ENCODE measurements at regions not wholly inside any gene's neighbourhood (a gene's known extent, or its start where the extent isn't known, plus 50 kb on each side); places are given as distances from the start of the nearest gene placed in this dataset.
A peak's percentile ranks its signal among the peaks of the same experiment; 100 is the strongest.

GRCh38 chr2:126766969-126767296, 111.0 kb downstream of the GYPC start:
- 13% methylated on average over 6 of the region's 7 CpGs for WGBS (ENCODE audit: missing lambda C conversion rate)
- ATAC-seq (no peak), DNase-seq (ENCODE audit: low read depth in 1 of 2, low spot score in 1 of 2) (no peak), FAIRE-seq (no peak)
- POLR2A ChIA-PET, result no interaction called here
- no peaks in the 10 kb centered on the region for H3K9me3 ChIP-seq
- TF ChIP-seq BHLHE40 (IDR thresholded peaks at IDR 0.05; ENCODE audit: low read depth, low read length) (no peak), HDAC2 (IDR thresholded peaks at IDR 0.05) (no peak), CEBPB (IDR thresholded peaks at IDR 0.05) (no peak), MAZ (IDR thresholded peaks at IDR 0.05; ENCODE audit: borderline replicate concordance, low read depth, low read length) (no peak), JUN (IDR thresholded peaks at IDR 0.05) (no peak)
- no peak overlapping the region for H3K4me2 ChIP-seq
- CTCF ChIA-PET, result no interaction called here
- no peak overlapping the region for H3K27ac ChIP-seq
- H3K4me1 ChIP-seq, result no peaks in the 10 kb centered on the region
- no peak overlapping the region for H3K4me3 ChIP-seq

GRCh38 chr2:126769118-126769517, 113.2 kb downstream of the GYPC start:
- no peak overlapping the region for H3K4me2 ChIP-seq
- 0% methylated on average over 3 of the region's 3 CpGs for WGBS (ENCODE audit: missing lambda C conversion rate)
- peak in 1 of 2 experiments; percentile 37; a peak in 1 of 6 replicates for ATAC-seq

GRCh38 chr2:126770466-126770865, 114.5 kb downstream of the GYPC start:
- ChIA-PET POLR2A (no interaction called here), CTCF (no interaction called here)
- 0% methylated on average over 1 of the region's 2 CpGs for WGBS (ENCODE audit: missing lambda C conversion rate)
- Histone ChIP-seq H3K4me2 (no peak overlapping the region), H3K4me1 (no peaks in the 10 kb centered on the region), H3K27ac (no peak overlapping the region), H3K4me3 (no peak overlapping the region), H3K9me3 (no peaks in the 10 kb centered on the region)
- DNase-seq (ENCODE audit: low read depth in 1 of 2, low spot score in 1 of 2), result no peak
- FAIRE-seq, result no peak
- no peak for ATAC-seq
- TF ChIP-seq SREBF2 (IDR thresholded peaks at IDR 0.05), result no peak

More at GRCh38 chr2:126769118-126769517, 113.2 kb downstream of the GYPC start:
- no peak overlapping the region for H3K4me3 ChIP-seq
- H3K27ac ChIP-seq, result no peak overlapping the region
- ChIA-PET CTCF (interaction anchor here (1.2 kb wide), 1 partner anchor 8 kb away, joined by 4 read pairs; no protein-coding TSS in a partner anchor), POLR2A (no interaction called here)
- no peak for FAIRE-seq
- TF ChIP-seq REST (IDR thresholded peaks at IDR 0.05) (no peak), HEYL (CRISPR knock-in tag; IDR thresholded peaks at IDR 0.05) (no peak), RFX5 (IDR thresholded peaks at IDR 0.05) (no peak), TP53 (CRISPR knock-in tag; IDR thresholded peaks at IDR 0.05) (no peak), ELK1 (IDR thresholded peaks at IDR 0.05; ENCODE audit: low read depth, low read length) (no peak), MAX (IDR thresholded peaks at IDR 0.05) (no peak)
- H3K9me3 ChIP-seq, result no peaks in the 10 kb centered on the region
- no peak for DNase-seq (ENCODE audit: low read depth in 1 of 2, low spot score in 1 of 2)
- H3K4me1 ChIP-seq, result no peaks in the 10 kb centered on the region

GRCh38 chr2:126771094-126771493, 115.1 kb downstream of the GYPC start:
- H3K4me1 ChIP-seq, result no peaks in the 10 kb centered on the region
- no peak overlapping the region for H3K4me2 ChIP-seq
- ATAC-seq (no peak), FAIRE-seq (no peak), DNase-seq (ENCODE audit: low read depth in 1 of 2, low spot score in 1 of 2) (no peak)
- ChIA-PET POLR2A (no interaction called here), CTCF (no interaction called here)
- TF ChIP-seq SREBF2 (IDR thresholded peaks at IDR 0.05) (no peak), ZFP36 (IDR thresholded peaks at IDR 0.05; ENCODE audit: borderline replicate concordance, partially characterized antibody) (no peak), MAX (IDR thresholded peaks at IDR 0.05) (no peak), RFX5 (IDR thresholded peaks at IDR 0.05) (no peak), TFCP2L1 (CRISPR knock-in tag; IDR thresholded peaks at IDR 0.05) (no peak)
- H3K27ac ChIP-seq, result no peak overlapping the region
- 7% methylated on average over 6 of the region's 6 CpGs for WGBS (ENCODE audit: missing lambda C conversion rate)
- H3K9me3 ChIP-seq, result no peaks in the 10 kb centered on the region
- no peak overlapping the region for H3K4me3 ChIP-seq
